ENCODE measurements at regions not wholly inside any gene's neighbourhood (a gene's known extent, or its start where the extent isn't known, plus 50 kb on each side); places are given as distances from the start of the nearest gene placed in this dataset.

DNA sequence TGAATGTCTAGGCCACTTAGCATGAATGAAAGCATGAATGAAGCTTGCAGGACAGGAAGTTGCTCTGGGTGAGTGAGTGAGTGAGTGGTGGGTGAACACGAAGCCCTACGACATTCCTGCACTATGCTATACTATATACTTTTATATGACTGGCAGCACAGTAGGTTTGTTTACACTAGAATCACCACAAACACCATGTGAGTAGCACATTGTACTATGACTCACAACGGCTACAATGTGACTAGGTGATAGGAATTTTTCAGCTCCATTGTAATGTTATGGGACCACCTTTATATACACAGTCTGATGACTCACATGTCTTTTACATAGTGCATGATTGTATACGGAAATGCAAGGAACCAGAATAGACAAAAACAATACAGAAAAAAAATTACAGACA, 1480.2 kb downstream of the AACS start:
- TF ChIP-seq, protein P1, sequence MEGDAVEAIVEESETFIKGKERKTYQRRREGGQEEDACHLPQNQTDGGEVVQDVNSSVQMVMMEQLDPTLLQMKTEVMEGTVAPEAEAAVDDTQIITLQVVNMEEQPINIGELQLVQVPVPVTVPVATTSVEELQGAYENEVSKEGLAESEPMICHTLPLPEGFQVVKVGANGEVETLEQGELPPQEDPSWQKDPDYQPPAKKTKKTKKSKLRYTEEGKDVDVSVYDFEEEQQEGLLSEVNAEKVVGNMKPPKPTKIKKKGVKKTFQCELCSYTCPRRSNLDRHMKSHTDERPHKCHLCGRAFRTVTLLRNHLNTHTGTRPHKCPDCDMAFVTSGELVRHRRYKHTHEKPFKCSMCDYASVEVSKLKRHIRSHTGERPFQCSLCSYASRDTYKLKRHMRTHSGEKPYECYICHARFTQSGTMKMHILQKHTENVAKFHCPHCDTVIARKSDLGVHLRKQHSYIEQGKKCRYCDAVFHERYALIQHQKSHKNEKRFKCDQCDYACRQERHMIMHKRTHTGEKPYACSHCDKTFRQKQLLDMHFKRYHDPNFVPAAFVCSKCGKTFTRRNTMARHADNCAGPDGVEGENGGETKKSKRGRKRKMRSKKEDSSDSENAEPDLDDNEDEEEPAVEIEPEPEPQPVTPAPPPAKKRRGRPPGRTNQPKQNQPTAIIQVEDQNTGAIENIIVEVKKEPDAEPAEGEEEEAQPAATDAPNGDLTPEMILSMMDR (IDR thresholded peaks at IDR 0.05), result no peak
- TF ChIP-seq POLR2A (IDR thresholded peaks at IDR 0.05; ENCODE audit: low read depth) (no peak), EP300 (IDR thresholded peaks at IDR 0.05) (no peak)
